ENCODE measurements at regions not wholly inside any gene's neighbourhood (a gene's known extent, or its start where the extent isn't known, plus 50 kb on each side); places are given as distances from the start of the nearest gene placed in this dataset.

DNA sequence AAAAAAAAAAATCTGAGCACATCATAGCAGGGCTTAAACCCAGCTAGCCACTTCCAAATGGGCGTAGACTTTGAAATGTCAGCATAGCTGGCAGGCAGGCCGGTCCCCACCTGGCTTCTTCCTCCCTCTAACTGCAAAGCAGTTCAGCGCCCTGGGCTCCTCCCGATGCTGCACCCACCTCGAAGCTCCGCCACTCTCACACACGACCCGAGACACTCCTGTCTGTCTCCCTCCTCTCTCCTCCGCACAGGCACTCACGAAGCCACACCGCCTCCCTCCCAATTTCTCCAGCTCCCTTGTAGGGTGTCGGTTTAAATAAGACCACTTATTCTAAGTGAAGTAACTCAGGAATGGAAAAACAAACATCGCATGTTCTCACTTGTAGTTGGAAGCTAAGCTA is 301.3 kb downstream of the NPHP4 start:
- Histone ChIP-seq H3K27me3 (ENCODE audit: control insufficient read depth in 4 of 4, insufficient read depth in 4 of 4, low read length in 3 of 4) (peaks cover 0 to 4% (median 0%) of the 10 kb centered on the region in 4 donors), H3K4me1 (ENCODE audit: control insufficient read depth in 4 of 4, insufficient read depth in 4 of 4, low read length in 3 of 4) (no peaks in the 10 kb centered on the region), H3K27ac (ENCODE audit: low read depth in 1 of 2, low read length in 2 of 2) (no peak overlapping the region), H3K9me3 (ENCODE audit: control insufficient read depth in 4 of 4, low read length in 3 of 4) (no peaks in the 10 kb centered on the region), H3K36me3 (ENCODE audit: control insufficient read depth in 4 of 4, insufficient read depth in 3 of 4, low read depth in 1 of 4, low read length in 3 of 4) (no peaks in the 10 kb centered on the region), H3K9ac (ENCODE audit: low read depth in 1 of 2, low read length in 2 of 2) (no peak overlapping the region), H3K4me3 (ENCODE audit: low read depth in 1 of 3, low read length in 3 of 3) (no peak overlapping the region)
- TF ChIP-seq RAD21 (IDR thresholded peaks at IDR 0.05) (no peak), FOXA2 (IDR thresholded peaks at IDR 0.05) (no peak), TAF1 (conservative IDR thresholded peaks at IDR 0.05) (no peak), SP1 (IDR thresholded peaks at IDR 0.05) (no peak), NR2F2 (IDR thresholded peaks at IDR 0.05) (no peak), JUND (IDR thresholded peaks at IDR 0.05) (no peak), RXRA (IDR thresholded peaks at IDR 0.05) (no peak), YY1 (IDR thresholded peaks at IDR 0.05) (no peak), HNF4A (conservative IDR thresholded peaks at IDR 0.05) (no peak), EGR1 (IDR thresholded peaks at IDR 0.05; ENCODE audit: low read depth in 2 of 2) (no peak), FOXA1 (IDR thresholded peaks at IDR 0.05) (no peak)
- TF ChIP-seq, protein P1, sequence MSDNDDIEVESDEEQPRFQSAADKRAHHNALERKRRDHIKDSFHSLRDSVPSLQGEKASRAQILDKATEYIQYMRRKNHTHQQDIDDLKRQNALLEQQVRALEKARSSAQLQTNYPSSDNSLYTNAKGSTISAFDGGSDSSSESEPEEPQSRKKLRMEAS (IDR thresholded peaks at IDR 0.05): no peak
- TF ChIP-seq, protein P2, sequence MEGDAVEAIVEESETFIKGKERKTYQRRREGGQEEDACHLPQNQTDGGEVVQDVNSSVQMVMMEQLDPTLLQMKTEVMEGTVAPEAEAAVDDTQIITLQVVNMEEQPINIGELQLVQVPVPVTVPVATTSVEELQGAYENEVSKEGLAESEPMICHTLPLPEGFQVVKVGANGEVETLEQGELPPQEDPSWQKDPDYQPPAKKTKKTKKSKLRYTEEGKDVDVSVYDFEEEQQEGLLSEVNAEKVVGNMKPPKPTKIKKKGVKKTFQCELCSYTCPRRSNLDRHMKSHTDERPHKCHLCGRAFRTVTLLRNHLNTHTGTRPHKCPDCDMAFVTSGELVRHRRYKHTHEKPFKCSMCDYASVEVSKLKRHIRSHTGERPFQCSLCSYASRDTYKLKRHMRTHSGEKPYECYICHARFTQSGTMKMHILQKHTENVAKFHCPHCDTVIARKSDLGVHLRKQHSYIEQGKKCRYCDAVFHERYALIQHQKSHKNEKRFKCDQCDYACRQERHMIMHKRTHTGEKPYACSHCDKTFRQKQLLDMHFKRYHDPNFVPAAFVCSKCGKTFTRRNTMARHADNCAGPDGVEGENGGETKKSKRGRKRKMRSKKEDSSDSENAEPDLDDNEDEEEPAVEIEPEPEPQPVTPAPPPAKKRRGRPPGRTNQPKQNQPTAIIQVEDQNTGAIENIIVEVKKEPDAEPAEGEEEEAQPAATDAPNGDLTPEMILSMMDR (IDR thresholded peaks at IDR 0.05; ENCODE audit: low read depth, low read length, missing input control): no peak
- TF ChIP-seq, protein P3, sequence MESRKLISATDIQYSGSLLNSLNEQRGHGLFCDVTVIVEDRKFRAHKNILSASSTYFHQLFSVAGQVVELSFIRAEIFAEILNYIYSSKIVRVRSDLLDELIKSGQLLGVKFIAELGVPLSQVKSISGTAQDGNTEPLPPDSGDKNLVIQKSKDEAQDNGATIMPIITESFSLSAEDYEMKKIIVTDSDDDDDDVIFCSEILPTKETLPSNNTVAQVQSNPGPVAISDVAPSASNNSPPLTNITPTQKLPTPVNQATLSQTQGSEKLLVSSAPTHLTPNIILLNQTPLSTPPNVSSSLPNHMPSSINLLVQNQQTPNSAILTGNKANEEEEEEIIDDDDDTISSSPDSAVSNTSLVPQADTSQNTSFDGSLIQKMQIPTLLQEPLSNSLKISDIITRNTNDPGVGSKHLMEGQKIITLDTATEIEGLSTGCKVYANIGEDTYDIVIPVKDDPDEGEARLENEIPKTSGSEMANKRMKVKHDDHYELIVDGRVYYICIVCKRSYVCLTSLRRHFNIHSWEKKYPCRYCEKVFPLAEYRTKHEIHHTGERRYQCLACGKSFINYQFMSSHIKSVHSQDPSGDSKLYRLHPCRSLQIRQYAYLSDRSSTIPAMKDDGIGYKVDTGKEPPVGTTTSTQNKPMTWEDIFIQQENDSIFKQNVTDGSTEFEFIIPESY (IDR thresholded peaks at IDR 0.05): no peak
- TF ChIP-seq, protein P4, sequence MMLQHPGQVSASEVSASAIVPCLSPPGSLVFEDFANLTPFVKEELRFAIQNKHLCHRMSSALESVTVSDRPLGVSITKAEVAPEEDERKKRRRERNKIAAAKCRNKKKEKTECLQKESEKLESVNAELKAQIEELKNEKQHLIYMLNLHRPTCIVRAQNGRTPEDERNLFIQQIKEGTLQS (IDR thresholded peaks at IDR 0.05): no peak
- TF ChIP-seq, protein P5, sequence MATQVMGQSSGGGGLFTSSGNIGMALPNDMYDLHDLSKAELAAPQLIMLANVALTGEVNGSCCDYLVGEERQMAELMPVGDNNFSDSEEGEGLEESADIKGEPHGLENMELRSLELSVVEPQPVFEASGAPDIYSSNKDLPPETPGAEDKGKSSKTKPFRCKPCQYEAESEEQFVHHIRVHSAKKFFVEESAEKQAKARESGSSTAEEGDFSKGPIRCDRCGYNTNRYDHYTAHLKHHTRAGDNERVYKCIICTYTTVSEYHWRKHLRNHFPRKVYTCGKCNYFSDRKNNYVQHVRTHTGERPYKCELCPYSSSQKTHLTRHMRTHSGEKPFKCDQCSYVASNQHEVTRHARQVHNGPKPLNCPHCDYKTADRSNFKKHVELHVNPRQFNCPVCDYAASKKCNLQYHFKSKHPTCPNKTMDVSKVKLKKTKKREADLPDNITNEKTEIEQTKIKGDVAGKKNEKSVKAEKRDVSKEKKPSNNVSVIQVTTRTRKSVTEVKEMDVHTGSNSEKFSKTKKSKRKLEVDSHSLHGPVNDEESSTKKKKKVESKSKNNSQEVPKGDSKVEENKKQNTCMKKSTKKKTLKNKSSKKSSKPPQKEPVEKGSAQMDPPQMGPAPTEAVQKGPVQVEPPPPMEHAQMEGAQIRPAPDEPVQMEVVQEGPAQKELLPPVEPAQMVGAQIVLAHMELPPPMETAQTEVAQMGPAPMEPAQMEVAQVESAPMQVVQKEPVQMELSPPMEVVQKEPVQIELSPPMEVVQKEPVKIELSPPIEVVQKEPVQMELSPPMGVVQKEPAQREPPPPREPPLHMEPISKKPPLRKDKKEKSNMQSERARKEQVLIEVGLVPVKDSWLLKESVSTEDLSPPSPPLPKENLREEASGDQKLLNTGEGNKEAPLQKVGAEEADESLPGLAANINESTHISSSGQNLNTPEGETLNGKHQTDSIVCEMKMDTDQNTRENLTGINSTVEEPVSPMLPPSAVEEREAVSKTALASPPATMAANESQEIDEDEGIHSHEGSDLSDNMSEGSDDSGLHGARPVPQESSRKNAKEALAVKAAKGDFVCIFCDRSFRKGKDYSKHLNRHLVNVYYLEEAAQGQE (IDR thresholded peaks at IDR 0.05): no peak
- no peak for DNase-seq (ENCODE audit: low spot score)
- WGBS: 51% methylated on average over 13 of the region's 13 CpGs

DNA sequence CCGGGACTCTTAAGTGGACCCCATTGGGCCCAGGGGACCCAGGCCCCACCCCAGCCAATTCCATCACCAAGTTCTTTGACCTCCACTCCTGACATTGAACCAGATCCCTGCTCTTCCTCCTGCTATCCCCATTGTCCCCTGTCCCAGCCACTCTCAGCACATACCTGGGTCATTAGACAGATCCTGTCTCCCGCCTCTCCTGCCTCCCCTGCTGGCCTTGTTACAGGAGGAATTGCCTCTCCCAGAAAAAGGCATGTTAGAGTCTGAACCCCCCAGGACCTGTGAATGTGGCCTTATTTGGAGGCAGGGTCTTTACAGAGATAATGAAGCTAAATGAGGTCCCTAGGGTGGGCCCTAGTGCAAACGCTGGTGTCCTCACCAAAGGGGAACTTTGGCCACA is 301.9 kb downstream of the NPHP4 start:
- TF ChIP-seq RAD21 (IDR thresholded peaks at IDR 0.05): no peak
- TF ChIP-seq RXRA (IDR thresholded peaks at IDR 0.05): no peak
- TF ChIP-seq, protein P1 (IDR thresholded peaks at IDR 0.05): no peak
- TF ChIP-seq JUND (IDR thresholded peaks at IDR 0.05): no peak
- TF ChIP-seq, protein P2 (IDR thresholded peaks at IDR 0.05; ENCODE audit: low read depth, low read length, missing input control): no peak
- TF ChIP-seq, protein P3 (IDR thresholded peaks at IDR 0.05): no peak
- TF ChIP-seq HNF4G (IDR thresholded peaks at IDR 0.05): no peak
- no peak for TF ChIP-seq YY1 (IDR thresholded peaks at IDR 0.05)
- TF ChIP-seq, protein P4 (IDR thresholded peaks at IDR 0.05): no peak
- no peak for TF ChIP-seq HNF4A (conservative IDR thresholded peaks at IDR 0.05)
- no peak for TF ChIP-seq FOXA1 (IDR thresholded peaks at IDR 0.05)
- TF ChIP-seq FOXA2 (IDR thresholded peaks at IDR 0.05): no peak
- TF ChIP-seq GABPA (IDR thresholded peaks at IDR 0.05 in 1 of 2, conservative IDR thresholded peaks at IDR 0.05 in 1 of 2): no peak
- peaks cover 0 to 4% (median 0%) of the 10 kb centered on the region in 4 donors for H3K27me3 ChIP-seq (ENCODE audit: control insufficient read depth in 4 of 4, insufficient read depth in 4 of 4, low read length in 3 of 4)
- 68% methylated on average over 3 of the region's 3 CpGs for WGBS

More for the DNA sequence above, 301.9 kb downstream of the NPHP4 start:
- DNase-seq (ENCODE audit: low spot score): no peak
- Histone ChIP-seq H3K36me3 (ENCODE audit: control insufficient read depth in 4 of 4, insufficient read depth in 3 of 4, low read depth in 1 of 4, low read length in 3 of 4) (no peaks in the 10 kb centered on the region), H3K9me3 (ENCODE audit: control insufficient read depth in 4 of 4, low read length in 3 of 4) (no peaks in the 10 kb centered on the region), H3K4me1 (ENCODE audit: control insufficient read depth in 4 of 4, insufficient read depth in 4 of 4, low read length in 3 of 4) (no peaks in the 10 kb centered on the region), H3K27ac (ENCODE audit: low read depth in 1 of 2, low read length in 2 of 2) (no peak overlapping the region), H3K9ac (ENCODE audit: low read depth in 1 of 2, low read length in 2 of 2) (no peak overlapping the region), H3K4me3 (ENCODE audit: low read depth in 1 of 3, low read length in 3 of 3) (no peak overlapping the region)
